GM21786 (cell line): ENCODE measurements at regions not wholly inside any gene's neighbourhood (a gene's known extent, or its start where the extent isn't known, plus 50 kb on each side); places are given as distances from the start of the nearest gene placed in this dataset.

Source experiments
- ATAC-seq: cut with Tn5 transposase; IDR thresholded peaks from one replicate; pipeline ENCODE4 v1.9.1; 2021; ENCODE audit not compliant: unreplicated experiment

GRCh38 chr17:77391668-77392375, 251.1 kb downstream of the SEC14L1 start:
- ATAC-seq, result no peak

GRCh38 chr17:77392376-77393273, 251.9 kb downstream of the SEC14L1 start:
- ATAC-seq, result no peak

GRCh38 chr17:77393274-77393600, 252.5 kb downstream of the SEC14L1 start:
- no peak for ATAC-seq

GRCh38 chr17:77393867-77394539, 253.2 kb downstream of the SEC14L1 start:
- ATAC-seq, result no peak

GRCh38 chr17:77394540-77395295, 253.9 kb downstream of the SEC14L1 start:
- no peak for ATAC-seq

- no peak for ATAC-seq
Observed at GRCh38 chr17:77395501-77396048, 254.8 kb downstream of the SEC14L1 start.

GRCh38 chr17:77396610-77397009, 255.8 kb downstream of the SEC14L1 start:
- ATAC-seq, result no peak

- no peak for ATAC-seq
Observed at GRCh38 chr17:77398274-77398673, 257.5 kb downstream of the SEC14L1 start.

- no peak for ATAC-seq
Observed at GRCh38 chr17:77399319-77399957, 258.7 kb downstream of the SEC14L1 start.

GRCh38 chr17:77400445-77400870, 259.7 kb downstream of the SEC14L1 start:
- no peak for ATAC-seq

- ATAC-seq, result no peak
Observed at GRCh38 chr17:77402159-77402731, 261.5 kb downstream of the SEC14L1 start.

GRCh38 chr17:77403854-77404253, 263.1 kb downstream of the SEC14L1 start:
- no peak for ATAC-seq

GRCh38 chr17:77404812-77405581, 264.2 kb downstream of the SEC14L1 start:
- peak; percentile 66 for ATAC-seq

GRCh38 chr17:77405867-77406732, 265.3 kb downstream of the SEC14L1 start:
- ATAC-seq, result no peak

- no peak for ATAC-seq
Observed at GRCh38 chr17:77407321-77408277, 266.8 kb downstream of the SEC14L1 start.

GRCh38 chr17:77408284-77408683, 267.5 kb downstream of the SEC14L1 start:
- ATAC-seq, result no peak
